COLO668 (cell line): ENCODE measurements at regions not wholly inside any gene's neighbourhood (a gene's known extent, or its start where the extent isn't known, plus 50 kb on each side); places are given as distances from the start of the nearest gene placed in this dataset.
"Not testable (repeated sequence)": the region's sequence is repeated elsewhere in the genome, so short reads cannot be mapped to it uniquely, and the experiment has no call there.

Experiments
- DNase-seq: peaks from one replicate; lab custom pipeline; 2025; ENCODE audit not compliant: unreplicated experiment; lab: John Stamatoyannopoulos, UW

GRCh38 chr12:131311279-131311722, 357.6 kb downstream of the ADGRD1 start:
- not testable (repeated sequence) for DNase-seq

GRCh38 chr12:131311764-131312163, 358.1 kb downstream of the ADGRD1 start:
- DNase-seq = no peak

GRCh38 chr12:131312382-131312781, 358.7 kb downstream of the ADGRD1 start:
- not testable (repeated sequence) for DNase-seq

- DNase-seq = no peak
These were observed 359.3 kb downstream of the ADGRD1 start for GRCh38 chr12:131312793-131313545.

GRCh38 chr12:131313635-131314034, 359.9 kb downstream of the ADGRD1 start:
- no peak for DNase-seq

- no peak for DNase-seq
These were observed 360.9 kb downstream of the ADGRD1 start for GRCh38 chr12:131314524-131315090.

- DNase-seq = no peak
These were observed 361.9 kb downstream of the ADGRD1 start for GRCh38 chr12:131315601-131316000.

- no peak for DNase-seq
These were observed 362.7 kb downstream of the ADGRD1 start for GRCh38 chr12:131316388-131316787.

- no peak for DNase-seq
These were observed 364.5 kb downstream of the ADGRD1 start for GRCh38 chr12:131318045-131318685.

- no peak for DNase-seq
These were observed 368.3 kb downstream of the ADGRD1 start for GRCh38 chr12:131321988-131322387.

- DNase-seq = not testable (repeated sequence)
These were observed 368.8 kb downstream of the ADGRD1 start for GRCh38 chr12:131322460-131322859.

GRCh38 chr12:131323879-131324278, 370.2 kb downstream of the ADGRD1 start:
- DNase-seq = no peak

- no peak for DNase-seq
These were observed 374.1 kb downstream of the ADGRD1 start for GRCh38 chr12:131327521-131328488.

- DNase-seq = not testable (repeated sequence)
These were observed 375.4 kb downstream of the ADGRD1 start for GRCh38 chr12:131328861-131329845.

- DNase-seq = no peak
These were observed 376.6 kb downstream of the ADGRD1 start for GRCh38 chr12:131330106-131330815.

- DNase-seq = no peak
These were observed 377.5 kb downstream of the ADGRD1 start for GRCh38 chr12:131331148-131331750.

- DNase-seq = no peak
These were observed 378.5 kb downstream of the ADGRD1 start for GRCh38 chr12:131332224-131332623.

GRCh38 chr12:131333136-131333535, 377.8 kb upstream of the SFSWAP start:
- DNase-seq = no peak
